ENCODE measurements at regions not wholly inside any gene's neighbourhood (a gene's known extent, or its start where the extent isn't known, plus 50 kb on each side); places are given as distances from the start of the nearest gene placed in this dataset.

DNA sequence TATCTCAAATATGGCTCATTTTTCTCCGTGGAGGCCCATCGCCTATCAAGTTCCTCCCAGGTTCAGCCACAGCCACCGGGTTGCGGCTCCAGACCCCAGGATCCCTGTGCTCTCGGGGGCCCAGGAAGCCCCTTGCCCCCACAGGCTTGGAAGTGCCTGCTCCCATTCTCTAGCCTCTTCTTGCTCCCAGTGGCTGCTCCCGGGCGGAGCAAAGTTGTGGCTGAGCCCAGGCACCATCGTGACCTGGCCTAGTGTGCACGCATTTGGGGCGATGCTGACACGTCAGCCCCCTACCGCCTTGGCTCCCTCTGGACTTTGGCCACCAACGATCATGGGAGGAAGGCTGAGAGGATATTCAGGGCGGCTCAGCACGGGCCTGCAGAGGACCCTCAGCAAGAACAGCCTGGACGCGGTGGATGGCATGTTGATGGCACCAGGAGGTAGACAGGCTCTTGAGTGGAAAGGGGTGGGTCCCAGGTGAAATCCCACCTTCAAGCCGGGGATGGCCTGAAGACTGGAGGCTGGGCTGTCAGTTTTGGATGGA lies 419.4 kb upstream of the AGA start:
- intact Hi-C loops (cut with micrococcal nuclease; ENCODE audit: unreplicated experiment): no loop called here
- no peak overlapping the region for H3K4me3 ChIP-seq (replicated peaks in 1 of 3; ENCODE audit: insufficient read depth in 1 of 3, low read depth in 2 of 3, low read length in 3 of 3)

DNA sequence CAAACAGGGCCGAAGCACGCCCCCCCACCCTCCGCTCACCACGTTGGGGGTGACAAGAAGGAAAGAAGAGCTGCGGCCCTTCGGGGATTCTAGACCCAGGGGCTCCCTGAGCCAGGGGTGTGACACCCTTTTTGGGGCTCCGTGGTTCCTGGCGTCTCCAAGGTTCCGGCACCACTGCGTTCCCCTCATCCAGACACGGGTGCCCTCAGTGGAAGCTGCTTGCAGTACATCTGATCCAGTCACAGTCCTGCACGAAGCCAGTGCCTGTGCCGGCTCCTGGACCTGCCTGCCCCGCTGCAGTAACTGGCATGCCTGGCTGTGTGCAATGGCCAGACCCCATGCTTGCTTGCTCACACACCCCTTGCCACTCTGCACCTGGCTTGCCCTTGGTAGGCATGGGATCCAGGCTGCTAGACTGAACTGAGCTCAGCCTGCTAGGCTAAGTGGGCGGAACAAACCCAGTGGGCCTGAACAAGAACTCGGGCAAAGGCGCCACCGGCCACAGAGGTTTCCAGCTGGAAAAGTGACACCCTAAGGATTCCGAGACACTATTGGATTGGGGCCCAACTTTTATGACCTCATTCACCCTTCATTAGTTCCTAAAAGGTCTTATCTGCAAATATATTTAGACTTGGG lies 420.4 kb upstream of the AGA start:
- 40% methylated on average over 2 of the region's 19 CpGs for WGBS (ENCODE audit: low lambda C conversion rate)
- no peak overlapping the region for H2AFZ ChIP-seq (ENCODE audit: low read length)
- H3K36me3 ChIP-seq (replicated peaks in 1 of 2; ENCODE audit: control insufficient read depth in 1 of 2, insufficient read depth in 2 of 2, low read length in 2 of 2): no peaks in the 10 kb centered on the region
- H3K9ac ChIP-seq (ENCODE audit: insufficient read depth, low read depth, low read length): no peak overlapping the region
- FAIRE-seq (no peak), ATAC-seq (no peak), DNase-seq (ENCODE audit: low spot score) (no peak)
- H3K27ac ChIP-seq (ENCODE audit: extremely low read length, insufficient read depth, low read length): no peak overlapping the region
- CTCF ChIA-PET (ENCODE audit: low intra/inter-chr PET ratio, low total read pairs): no interaction called here
- H3K4me3 ChIP-seq (replicated peaks in 1 of 3; ENCODE audit: insufficient read depth in 1 of 3, low read depth in 2 of 3, low read length in 3 of 3): no peak overlapping the region
- peaks cover 6% of the 10 kb centered on the region; the same call in 1 of the 2 replicates for H3K9me3 ChIP-seq (ENCODE audit: low read length)
- no peaks in the 10 kb centered on the region for H3K27me3 ChIP-seq (ENCODE audit: control insufficient read depth in 1 of 2, insufficient read depth in 2 of 2, low read length in 2 of 2)
- H4K20me1 ChIP-seq (ENCODE audit: insufficient read depth, low read length): no peaks in the 10 kb centered on the region
- TF ChIP-seq ZNF891 (CRISPR knock-in tag; IDR thresholded peaks at IDR 0.05) (no peak), CAMTA2 (CRISPR knock-in tag; IDR thresholded peaks at IDR 0.05; ENCODE audit: borderline replicate concordance) (no peak)
- in situ Hi-C loops (cut with HindIII; ENCODE audit: extremely low pct_ligation_motif_present, low pct_unique_long_range_greater_than_20kb): no loop called here
- no peaks in the 10 kb centered on the region for H3K79me2 ChIP-seq (ENCODE audit: insufficient read depth, low read length)
- no peak overlapping the region for H3K4me2 ChIP-seq (ENCODE audit: low read depth, low read length)
- intact Hi-C loops (cut with micrococcal nuclease; ENCODE audit: unreplicated experiment): no loop called here
- H3K4me1 ChIP-seq (ENCODE audit: insufficient read depth, low read length): no peaks in the 10 kb centered on the region
- BruUV-seq (replicated peaks): no TSS peak
- POLR2A ChIA-PET: no interaction called here

More for the DNA sequence above, 419.4 kb upstream of the AGA start:
- no peak overlapping the region for H3K27ac ChIP-seq (ENCODE audit: extremely low read length, insufficient read depth, low read length)
- in situ Hi-C loops (cut with HindIII; ENCODE audit: extremely low pct_ligation_motif_present, low pct_unique_long_range_greater_than_20kb): no loop called here
- POLR2A ChIA-PET: no interaction called here
- no peaks in the 10 kb centered on the region for H3K36me3 ChIP-seq (replicated peaks in 1 of 2; ENCODE audit: control insufficient read depth in 1 of 2, insufficient read depth in 2 of 2, low read length in 2 of 2)
- FAIRE-seq (no peak), DNase-seq (ENCODE audit: low spot score) (no peak), ATAC-seq (no peak)
- 46% methylated on average over 13 of the region's 18 CpGs for WGBS (ENCODE audit: low lambda C conversion rate)
- H3K9me3 ChIP-seq (ENCODE audit: low read length): peaks cover 4% of the 10 kb centered on the region; the same call in 1 of the 2 replicates
- H3K27me3 ChIP-seq (ENCODE audit: control insufficient read depth in 1 of 2, insufficient read depth in 2 of 2, low read length in 2 of 2): no peaks in the 10 kb centered on the region
- BruUV-seq (replicated peaks): no TSS peak
- no peak overlapping the region for H3K9ac ChIP-seq (ENCODE audit: insufficient read depth, low read depth, low read length)
- H3K4me1 ChIP-seq (ENCODE audit: insufficient read depth, low read length): no peaks in the 10 kb centered on the region
- H3K4me2 ChIP-seq (ENCODE audit: low read depth, low read length): no peak overlapping the region
- TF ChIP-seq HNRNPUL1 (IDR thresholded peaks at IDR 0.05; ENCODE audit: low read depth, low read length): no peak
- CTCF ChIA-PET (ENCODE audit: low intra/inter-chr PET ratio, low total read pairs): no interaction called here
- H3K79me2 ChIP-seq (ENCODE audit: insufficient read depth, low read length): no peaks in the 10 kb centered on the region
- no peaks in the 10 kb centered on the region for H4K20me1 ChIP-seq (ENCODE audit: insufficient read depth, low read length)
- no peak overlapping the region for H2AFZ ChIP-seq (ENCODE audit: low read length)

All from HepG2 (cell line).